ENCODE measurements at regions not wholly inside any gene's neighbourhood (a gene's known extent, or its start where the extent isn't known, plus 50 kb on each side); places are given as distances from the start of the nearest gene placed in this dataset.

- no peak for TF ChIP-seq TEAD4 (IDR thresholded peaks at IDR 0.05; ENCODE audit: low read depth, low read length)
- no peak for TF ChIP-seq CTCF (IDR thresholded peaks at IDR 0.05; ENCODE audit: control extremely low read depth in 1 of 3, insufficient read depth in 1 of 3, low read depth in 1 of 3, low read length in 3 of 3)
- TF ChIP-seq GTF2F1 (IDR thresholded peaks at IDR 0.05; ENCODE audit: borderline replicate concordance, low read depth, low read length): no peak
- TF ChIP-seq JUN (IDR thresholded peaks at IDR 0.05; ENCODE audit: low read depth, low read length): no peak
- TF ChIP-seq BCL11A (IDR thresholded peaks at IDR 0.05; ENCODE audit: low read depth in 2 of 2, low read length in 2 of 2): no peak
- TF ChIP-seq ZNF274 (IDR thresholded peaks at IDR 0.05; ENCODE audit: borderline replicate concordance, extremely low read depth, low read length): no peak
- TF ChIP-seq POLR2A (IDR thresholded peaks at IDR 0.05; ENCODE audit: control extremely low read depth in 1 of 2, low read depth in 2 of 2, low read length in 2 of 2): no peak
Measured at GRCh38 chr7:27303026-27303425, 60.4 kb downstream of the EVX1 start.
